Liver (tissue), 8 donors: ENCODE measurements at regions not wholly inside any gene's neighbourhood (a gene's known extent, or its start where the extent isn't known, plus 50 kb on each side); places are given as distances from the start of the nearest gene placed in this dataset.

ENCODE experiments used
- DNase-seq: peaks from one replicate; pipeline ENCODE4 v3.0.0-alpha.2; 2017; ENCODE audit warnings: low spot score
- H3K27ac ChIP-seq, 2 donors: one replicate each; pipeline ENCODE4 v1.7.0; 2013; ENCODE audit warnings: inconsistent platforms in 2 of 2, low read length in 2 of 2, control low read depth in 1 of 2, low read depth in 1 of 2, mild to moderate bottlenecking in 1 of 2
- H3K27me3 ChIP-seq, 4 donors: one replicate each; pipeline versions ENCODE4 v1.6.1 to v1.7.0; 2013; ENCODE audit warnings: low read length in 3 of 4, inconsistent platforms in 1 of 4, mild to moderate bottlenecking in 1 of 4, moderate library complexity in 1 of 4; ENCODE audit not compliant: control insufficient read depth in 4 of 4, insufficient read depth in 4 of 4
- H3K36me3 ChIP-seq, 4 donors: one replicate each; pipeline versions ENCODE4 v1.6.1 to v1.7.0; 2013; ENCODE audit warnings: low read length in 3 of 4, mild to moderate bottlenecking in 3 of 4, low read depth in 1 of 4, moderate library complexity in 1 of 4; ENCODE audit not compliant: control insufficient read depth in 4 of 4, insufficient read depth in 3 of 4
- H3K4me1 ChIP-seq, 4 donors: one replicate each; pipeline versions ENCODE4 v1.6.1 to v1.7.0; 2013; ENCODE audit warnings: low read length in 3 of 4, mild to moderate bottlenecking in 3 of 4, moderate library complexity in 1 of 4; ENCODE audit not compliant: control insufficient read depth in 4 of 4, insufficient read depth in 4 of 4
- H3K4me3 ChIP-seq, 3 donors: one replicate each; pipeline versions ENCODE4 v1.6.1 to v1.7.0; 2013; ENCODE audit warnings: low read length in 3 of 3, control low read depth in 1 of 3, low read depth in 1 of 3, mild to moderate bottlenecking in 1 of 3
- H3K9ac ChIP-seq, 2 donors: one replicate each; pipeline ENCODE4 v1.7.0; 2013; ENCODE audit warnings: low read length in 2 of 2, mild to moderate bottlenecking in 2 of 2, moderate library complexity in 2 of 2, control low read depth in 1 of 2, low read depth in 1 of 2
- H3K9me3 ChIP-seq, 4 donors: one replicate each; pipeline versions ENCODE4 v1.6.1 to v1.7.0; 2013; ENCODE audit warnings: low read length in 3 of 4; ENCODE audit not compliant: control insufficient read depth in 4 of 4
- EGR1 ChIP-seq, 2 donors: IDR thresholded peaks; 2 replicates each; pipeline ENCODE4 v1.6.1; 2016 to 2018; ENCODE audit warnings: antibody characterized with exemption in 2 of 2, low read depth in 2 of 2
- FOXA1 ChIP-seq: IDR thresholded peaks from 2 replicates; pipeline ENCODE4 v1.6.1; 2016; ENCODE audit warnings: antibody characterized with exemption
- FOXA2 ChIP-seq: IDR thresholded peaks from 2 replicates; pipeline ENCODE4 v1.6.1; 2016; ENCODE audit warnings: antibody characterized with exemption
- HNF4A ChIP-seq, 2 donors: conservative IDR thresholded peaks; 2 replicates each; pipeline ENCODE4 v1.6.1; 2016; ENCODE audit warnings: antibody characterized with exemption in 2 of 2, mild to moderate bottlenecking in 2 of 2
- HNF4G ChIP-seq: IDR thresholded peaks from 2 replicates; pipeline ENCODE4 v1.6.1; 2016; ENCODE audit warnings: antibody characterized with exemption
- JUND ChIP-seq, 2 donors: IDR thresholded peaks; 2 replicates each; pipeline ENCODE4 v1.6.1; 2016; ENCODE audit warnings: antibody characterized with exemption in 2 of 2
- NR2F2 ChIP-seq: IDR thresholded peaks from 2 replicates; pipeline ENCODE4 v1.6.1; 2016; ENCODE audit warnings: antibody characterized with exemption
- RAD21 ChIP-seq, 2 donors: IDR thresholded peaks; 2 replicates each; pipeline ENCODE4 v1.6.1; 2016; ENCODE audit warnings: antibody characterized with exemption in 2 of 2, mild to moderate bottlenecking in 2 of 2
- RXRA ChIP-seq, 2 donors: IDR thresholded peaks; 2 replicates each; pipeline ENCODE4 v1.6.1; 2017 to 2018; ENCODE audit warnings: antibody characterized with exemption in 2 of 2, mild to moderate bottlenecking in 1 of 2
- SP1 ChIP-seq: IDR thresholded peaks from 2 replicates; pipeline ENCODE4 v1.6.1; 2018; ENCODE audit warnings: antibody characterized with exemption, mild to moderate bottlenecking
- TAF1 ChIP-seq: conservative IDR thresholded peaks from 2 replicates; pipeline ENCODE4 v1.6.1; 2016; ENCODE audit warnings: antibody characterized with exemption, mild to moderate bottlenecking
- WGBS: extraction: QIAGEN DNeasy Blood & Tissue Kit; methylation state at CpG from one replicate; pipeline ENCODE4 v1.1.7; 2013; 5-methylcytosine and 5-hydroxymethylcytosine counted together
- TF ChIP-seq, protein P1 (sequence below): IDR thresholded peaks from 2 replicates; pipeline ENCODE4 v1.6.1; 2016; ENCODE audit warnings: antibody characterized with exemption
- TF ChIP-seq, protein P2 (sequence below): IDR thresholded peaks from 2 replicates; pipeline ENCODE4 v1.6.1; 2016; ENCODE audit warnings: antibody characterized with exemption, mild to moderate bottlenecking
- TF ChIP-seq, protein P3 (sequence below): IDR thresholded peaks from 2 replicates; pipeline ENCODE4 v1.6.1; 2016; ENCODE audit warnings: antibody characterized with exemption
- TF ChIP-seq, protein P4 (sequence below): fragments of 150-350 bp; IDR thresholded peaks from 2 replicates; pipeline ENCODE4 v1.5.1; 2017; ENCODE audit warnings: improper control_type of control experiment, low read depth, low read length; ENCODE audit not compliant: missing input control
- donor health status: healthy.
- donor health status: healthy.
- donor health status: healthy.
- donor health status: healthy.
- donor health status: healthy.

DNA sequence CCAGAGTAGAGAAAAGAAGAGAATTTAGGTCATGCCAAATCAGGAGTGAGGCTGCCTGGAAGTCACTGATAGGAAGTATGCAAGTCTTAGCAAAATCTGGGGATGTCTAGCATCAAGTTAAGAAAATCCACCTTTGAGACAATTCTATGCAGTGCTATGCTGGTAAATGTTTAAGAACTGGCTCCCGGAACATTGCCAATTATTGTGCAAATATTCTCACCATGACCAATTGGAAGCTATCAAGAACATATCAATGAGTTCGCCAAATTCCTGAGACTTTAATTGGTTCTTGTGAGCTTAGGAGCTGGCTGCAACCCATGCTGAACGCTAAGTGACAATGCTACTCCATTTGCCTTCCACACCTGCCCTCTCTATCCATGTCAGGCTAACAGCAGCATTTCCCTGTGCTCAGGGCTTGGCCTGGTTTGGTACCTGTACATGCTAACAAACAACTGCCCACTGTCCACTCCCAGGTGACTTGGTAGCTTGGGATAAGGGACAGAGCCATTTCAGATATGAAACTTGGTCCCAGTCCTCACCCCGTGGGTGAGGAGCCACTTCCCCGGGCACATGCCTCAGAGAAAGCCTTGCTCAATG, 172.9 kb upstream of the KLHL29 start:
- no peaks in the 10 kb centered on the region for H3K36me3 ChIP-seq
- H3K9ac ChIP-seq = no peak overlapping the region
- no peaks in the 10 kb centered on the region for H3K27me3 ChIP-seq
- H3K4me1 ChIP-seq = peaks cover 0 to 62% (median 44%) of the 10 kb centered on the region in 4 donors
- H3K4me3 ChIP-seq = no peak overlapping the region
- DNase-seq = no peak
- H3K27ac ChIP-seq = peak overlapping the region; percentile 55 to 72
- TF ChIP-seq, protein P1, sequence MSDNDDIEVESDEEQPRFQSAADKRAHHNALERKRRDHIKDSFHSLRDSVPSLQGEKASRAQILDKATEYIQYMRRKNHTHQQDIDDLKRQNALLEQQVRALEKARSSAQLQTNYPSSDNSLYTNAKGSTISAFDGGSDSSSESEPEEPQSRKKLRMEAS = no peak
- TF ChIP-seq, protein P2, sequence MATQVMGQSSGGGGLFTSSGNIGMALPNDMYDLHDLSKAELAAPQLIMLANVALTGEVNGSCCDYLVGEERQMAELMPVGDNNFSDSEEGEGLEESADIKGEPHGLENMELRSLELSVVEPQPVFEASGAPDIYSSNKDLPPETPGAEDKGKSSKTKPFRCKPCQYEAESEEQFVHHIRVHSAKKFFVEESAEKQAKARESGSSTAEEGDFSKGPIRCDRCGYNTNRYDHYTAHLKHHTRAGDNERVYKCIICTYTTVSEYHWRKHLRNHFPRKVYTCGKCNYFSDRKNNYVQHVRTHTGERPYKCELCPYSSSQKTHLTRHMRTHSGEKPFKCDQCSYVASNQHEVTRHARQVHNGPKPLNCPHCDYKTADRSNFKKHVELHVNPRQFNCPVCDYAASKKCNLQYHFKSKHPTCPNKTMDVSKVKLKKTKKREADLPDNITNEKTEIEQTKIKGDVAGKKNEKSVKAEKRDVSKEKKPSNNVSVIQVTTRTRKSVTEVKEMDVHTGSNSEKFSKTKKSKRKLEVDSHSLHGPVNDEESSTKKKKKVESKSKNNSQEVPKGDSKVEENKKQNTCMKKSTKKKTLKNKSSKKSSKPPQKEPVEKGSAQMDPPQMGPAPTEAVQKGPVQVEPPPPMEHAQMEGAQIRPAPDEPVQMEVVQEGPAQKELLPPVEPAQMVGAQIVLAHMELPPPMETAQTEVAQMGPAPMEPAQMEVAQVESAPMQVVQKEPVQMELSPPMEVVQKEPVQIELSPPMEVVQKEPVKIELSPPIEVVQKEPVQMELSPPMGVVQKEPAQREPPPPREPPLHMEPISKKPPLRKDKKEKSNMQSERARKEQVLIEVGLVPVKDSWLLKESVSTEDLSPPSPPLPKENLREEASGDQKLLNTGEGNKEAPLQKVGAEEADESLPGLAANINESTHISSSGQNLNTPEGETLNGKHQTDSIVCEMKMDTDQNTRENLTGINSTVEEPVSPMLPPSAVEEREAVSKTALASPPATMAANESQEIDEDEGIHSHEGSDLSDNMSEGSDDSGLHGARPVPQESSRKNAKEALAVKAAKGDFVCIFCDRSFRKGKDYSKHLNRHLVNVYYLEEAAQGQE = no peak
- TF ChIP-seq FOXA2 (no peak), FOXA1 (no peak), SP1 (peak; percentile 38), RXRA (IDR thresholded peaks at IDR 0.05) (no peak), HNF4A (conservative IDR thresholded peaks at IDR 0.05) (peak in 1 of 2 donors; percentile 41), TAF1 (no peak), HNF4G (no peak), RAD21 (IDR thresholded peaks at IDR 0.05) (peak in 1 of 2 donors; percentile 41)
- TF ChIP-seq, protein P3, sequence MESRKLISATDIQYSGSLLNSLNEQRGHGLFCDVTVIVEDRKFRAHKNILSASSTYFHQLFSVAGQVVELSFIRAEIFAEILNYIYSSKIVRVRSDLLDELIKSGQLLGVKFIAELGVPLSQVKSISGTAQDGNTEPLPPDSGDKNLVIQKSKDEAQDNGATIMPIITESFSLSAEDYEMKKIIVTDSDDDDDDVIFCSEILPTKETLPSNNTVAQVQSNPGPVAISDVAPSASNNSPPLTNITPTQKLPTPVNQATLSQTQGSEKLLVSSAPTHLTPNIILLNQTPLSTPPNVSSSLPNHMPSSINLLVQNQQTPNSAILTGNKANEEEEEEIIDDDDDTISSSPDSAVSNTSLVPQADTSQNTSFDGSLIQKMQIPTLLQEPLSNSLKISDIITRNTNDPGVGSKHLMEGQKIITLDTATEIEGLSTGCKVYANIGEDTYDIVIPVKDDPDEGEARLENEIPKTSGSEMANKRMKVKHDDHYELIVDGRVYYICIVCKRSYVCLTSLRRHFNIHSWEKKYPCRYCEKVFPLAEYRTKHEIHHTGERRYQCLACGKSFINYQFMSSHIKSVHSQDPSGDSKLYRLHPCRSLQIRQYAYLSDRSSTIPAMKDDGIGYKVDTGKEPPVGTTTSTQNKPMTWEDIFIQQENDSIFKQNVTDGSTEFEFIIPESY = no peak
- 65% methylated on average over 5 of the region's 5 CpGs for WGBS
- peaks cover 0 to 2% (median 0%) of the 10 kb centered on the region in 4 donors for H3K9me3 ChIP-seq

DNA sequence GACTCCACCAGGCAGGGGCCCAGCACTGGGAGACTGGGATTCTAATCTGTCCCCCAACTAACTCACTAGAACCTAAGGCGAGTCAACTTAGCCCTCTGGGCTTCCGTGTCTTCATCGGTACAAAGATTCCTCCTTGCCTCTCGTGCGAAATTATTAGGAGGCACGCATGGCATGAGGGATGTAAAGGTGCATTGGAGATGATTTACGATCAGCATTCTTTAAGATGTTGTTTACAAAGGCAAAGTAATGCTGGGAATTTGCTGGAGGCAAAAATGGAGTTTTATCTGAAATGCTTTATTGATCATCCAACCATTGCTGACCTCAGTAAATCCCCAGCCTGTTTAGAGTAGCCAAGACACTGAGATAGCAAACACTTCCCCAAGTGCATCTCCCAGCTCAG, 171.8 kb upstream of the KLHL29 start:
- Histone ChIP-seq H3K27me3 (no peaks in the 10 kb centered on the region), H3K9ac (no peak overlapping the region), H3K9me3 (peaks cover 0 to 2% (median 0%) of the 10 kb centered on the region in 4 donors), H3K4me3 (no peak overlapping the region), H3K4me1 (peaks cover 0 to 51% (median 36%) of the 10 kb centered on the region in 4 donors), H3K27ac (no peak overlapping the region), H3K36me3 (no peaks in the 10 kb centered on the region)
- 95% methylated on average over 7 of the region's 7 CpGs for WGBS
- DNase-seq = no peak
- TF ChIP-seq HNF4A (conservative IDR thresholded peaks at IDR 0.05) (no peak), TAF1 (no peak)
- TF ChIP-seq, protein P1 = no peak

DNA sequence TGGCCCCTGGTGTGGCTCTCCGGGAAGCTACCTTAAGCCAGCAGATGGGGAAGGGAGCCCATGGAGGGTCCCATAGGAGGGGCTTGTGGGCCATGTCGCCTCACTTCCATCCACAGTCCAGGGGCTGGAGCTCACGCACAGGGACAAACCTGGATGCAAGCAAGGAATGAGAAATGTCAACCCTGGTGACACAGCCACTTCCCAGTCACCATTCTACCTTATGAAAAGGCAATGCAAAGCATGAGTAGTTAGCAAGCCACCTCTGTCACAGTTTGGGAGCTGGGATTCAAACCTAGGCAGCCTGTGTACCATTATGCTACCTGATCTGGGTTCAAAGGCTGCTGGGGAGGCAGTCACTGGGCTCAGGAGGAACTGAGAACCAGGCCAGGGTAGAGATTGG, 170.0 kb upstream of the KLHL29 start:
- Histone ChIP-seq H3K27ac (no peak overlapping the region), H3K4me1 (peaks cover 0 to 33% (median 23%) of the 10 kb centered on the region in 4 donors), H3K27me3 (no peaks in the 10 kb centered on the region), H3K4me3 (no peak overlapping the region), H3K36me3 (no peaks in the 10 kb centered on the region), H3K9ac (no peak overlapping the region), H3K9me3 (peaks cover 0 to 2% (median 0%) of the 10 kb centered on the region in 4 donors)
- WGBS = 100% methylated on average over 3 of the region's 3 CpGs
- no peak for DNase-seq
- TF ChIP-seq FOXA1 = no peak
- no peak for TF ChIP-seq JUND (IDR thresholded peaks at IDR 0.05)
- TF ChIP-seq, protein P2 = no peak
- no peak for TF ChIP-seq HNF4G
- no peak for TF ChIP-seq RAD21 (IDR thresholded peaks at IDR 0.05)
- TF ChIP-seq, protein P4, sequence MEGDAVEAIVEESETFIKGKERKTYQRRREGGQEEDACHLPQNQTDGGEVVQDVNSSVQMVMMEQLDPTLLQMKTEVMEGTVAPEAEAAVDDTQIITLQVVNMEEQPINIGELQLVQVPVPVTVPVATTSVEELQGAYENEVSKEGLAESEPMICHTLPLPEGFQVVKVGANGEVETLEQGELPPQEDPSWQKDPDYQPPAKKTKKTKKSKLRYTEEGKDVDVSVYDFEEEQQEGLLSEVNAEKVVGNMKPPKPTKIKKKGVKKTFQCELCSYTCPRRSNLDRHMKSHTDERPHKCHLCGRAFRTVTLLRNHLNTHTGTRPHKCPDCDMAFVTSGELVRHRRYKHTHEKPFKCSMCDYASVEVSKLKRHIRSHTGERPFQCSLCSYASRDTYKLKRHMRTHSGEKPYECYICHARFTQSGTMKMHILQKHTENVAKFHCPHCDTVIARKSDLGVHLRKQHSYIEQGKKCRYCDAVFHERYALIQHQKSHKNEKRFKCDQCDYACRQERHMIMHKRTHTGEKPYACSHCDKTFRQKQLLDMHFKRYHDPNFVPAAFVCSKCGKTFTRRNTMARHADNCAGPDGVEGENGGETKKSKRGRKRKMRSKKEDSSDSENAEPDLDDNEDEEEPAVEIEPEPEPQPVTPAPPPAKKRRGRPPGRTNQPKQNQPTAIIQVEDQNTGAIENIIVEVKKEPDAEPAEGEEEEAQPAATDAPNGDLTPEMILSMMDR = no peak
- TF ChIP-seq NR2F2 = no peak
- no peak for TF ChIP-seq EGR1 (IDR thresholded peaks at IDR 0.05; ENCODE audit: low read depth in 2 of 2)
- TF ChIP-seq HNF4A (conservative IDR thresholded peaks at IDR 0.05) = no peak
- no peak for TF ChIP-seq SP1
